Glomerular visceral epithelial cell (primary cell): ENCODE measurements at regions not wholly inside any gene's neighbourhood (a gene's known extent, or its start where the extent isn't known, plus 50 kb on each side); places are given as distances from the start of the nearest gene placed in this dataset.
"Not testable (repeated sequence)": the region's sequence is repeated elsewhere in the genome, so short reads cannot be mapped to it uniquely, and the experiment has no call there.

ENCODE experiments used
- DNase-seq: peaks from one replicate; pipeline ENCODE4 v3.0.0-alpha.2; 2016; ENCODE audit errors: extremely low spot score

- no peak for DNase-seq
Observed at GRCh38 chr18:14936313-14936712, 188.3 kb downstream of the ANKRD30B start.

- no peak for DNase-seq
Observed at GRCh38 chr18:14937271-14937670, 189.3 kb downstream of the ANKRD30B start.

- DNase-seq: no peak
Observed at GRCh38 chr18:14939141-14939540, 191.2 kb downstream of the ANKRD30B start.

GRCh38 chr18:14940106-14940505, 192.1 kb downstream of the ANKRD30B start:
- DNase-seq: not testable (repeated sequence)

- DNase-seq: no peak
Observed at GRCh38 chr18:14940735-14941134, 192.8 kb downstream of the ANKRD30B start.

GRCh38 chr18:14941256-14941655, 193.3 kb downstream of the ANKRD30B start:
- DNase-seq: no peak

- no peak for DNase-seq
Observed at GRCh38 chr18:14941792-14942191, 193.8 kb downstream of the ANKRD30B start.

GRCh38 chr18:14942275-14942674, 194.3 kb downstream of the ANKRD30B start:
- no peak for DNase-seq

GRCh38 chr18:14943486-14943885, 195.5 kb downstream of the ANKRD30B start:
- DNase-seq: no peak

- DNase-seq: no peak
Observed at GRCh38 chr18:14943967-14944636, 196.1 kb downstream of the ANKRD30B start.

- DNase-seq: no peak
Observed at GRCh38 chr18:14944838-14945237, 196.9 kb downstream of the ANKRD30B start.

- no peak for DNase-seq
Observed at GRCh38 chr18:14945286-14945685, 197.3 kb downstream of the ANKRD30B start.

- DNase-seq: no peak
Observed at GRCh38 chr18:14945984-14946383, 198.0 kb downstream of the ANKRD30B start.

- DNase-seq: not testable (repeated sequence)
Observed at GRCh38 chr18:14946741-14947470, 198.9 kb downstream of the ANKRD30B start.

GRCh38 chr18:14947482-14948162, 199.7 kb downstream of the ANKRD30B start:
- no peak for DNase-seq

- DNase-seq: no peak
Observed at GRCh38 chr18:14948163-14948540, 200.2 kb downstream of the ANKRD30B start.

- peak; percentile 69 for DNase-seq
Observed at GRCh38 chr18:14949800-14950664, 202.1 kb downstream of the ANKRD30B start.

GRCh38 chr18:14952444-14953077, 204.6 kb downstream of the ANKRD30B start:
- not testable (repeated sequence) for DNase-seq

GRCh38 chr18:14958701-14959100, 210.7 kb downstream of the ANKRD30B start:
- DNase-seq: no peak

- DNase-seq: no peak
Observed at GRCh38 chr18:14959550-14959949, 211.6 kb downstream of the ANKRD30B start.

GRCh38 chr18:14961991-14962390, 214.0 kb downstream of the ANKRD30B start:
- no peak for DNase-seq
